NB4 (cell line): ENCODE measurements at regions not wholly inside any gene's neighbourhood (a gene's known extent, or its start where the extent isn't known, plus 50 kb on each side); places are given as distances from the start of the nearest gene placed in this dataset.

ENCODE experiments used
- DNase-seq: peaks from one replicate; pipeline ENCODE4 v3.0.0; 2010; ENCODE audit warnings: low read depth
- H3K4me3 ChIP-seq: one replicate; pipeline ENCODE4 v1.5.1; 2011; ENCODE audit warnings: mild to moderate bottlenecking, low read depth, low read length, moderate library complexity
- CTCF ChIP-seq: IDR thresholded peaks from one replicate; pipeline ENCODE4 v1.5.1; 2012; ENCODE audit warnings: low read depth, low read length
- MAX ChIP-seq: IDR thresholded peaks from 2 replicates; pipeline ENCODE4 v1.6.1; 2011; ENCODE audit warnings: low read depth, low read length
- MYC ChIP-seq: IDR thresholded peaks from 2 replicates; pipeline ENCODE4 v1.6.1; 2011; ENCODE audit warnings: low read depth, low read length
- POLR2A ChIP-seq: IDR thresholded peaks from 2 replicates; pipeline ENCODE4 v1.6.1; 2011; ENCODE audit warnings: mild to moderate bottlenecking; ENCODE audit not compliant: insufficient read length; ENCODE audit errors: extremely low read depth

- TF ChIP-seq MYC (no peak), CTCF (no peak), MAX (no peak), POLR2A (no peak)
- H3K4me3 ChIP-seq = no peak overlapping the region
- DNase-seq = no peak
Observed at GRCh38 chr21:21952566-21952965, 954.4 kb downstream of the NCAM2 start.

- H3K4me3 ChIP-seq = no peak overlapping the region
- DNase-seq = no peak
- TF ChIP-seq POLR2A = no peak
- TF ChIP-seq CTCF = no peak
- TF ChIP-seq MYC = no peak
- no peak for TF ChIP-seq MAX
Observed at GRCh38 chr21:21955204-21955603, 957.0 kb downstream of the NCAM2 start.

- no peak for TF ChIP-seq MAX
- no peak for TF ChIP-seq MYC
- no peak for TF ChIP-seq POLR2A
- TF ChIP-seq CTCF = no peak
- H3K4me3 ChIP-seq = no peak overlapping the region
- DNase-seq = no peak
Observed at GRCh38 chr21:21957490-21957889, 959.3 kb downstream of the NCAM2 start.

GRCh38 chr21:21963911-21964310, 965.7 kb downstream of the NCAM2 start:
- DNase-seq = no peak
- H3K4me3 ChIP-seq = no peak overlapping the region
- TF ChIP-seq MYC (no peak), MAX (no peak), POLR2A (no peak), CTCF (no peak)

- TF ChIP-seq MAX (no peak), POLR2A (no peak), MYC (no peak), CTCF (no peak)
- no peak for DNase-seq
- H3K4me3 ChIP-seq = no peak overlapping the region
Observed at GRCh38 chr21:21968810-21969209, 970.6 kb downstream of the NCAM2 start.

- TF ChIP-seq MAX (no peak), POLR2A (no peak), MYC (no peak), CTCF (no peak)
- DNase-seq = no peak
- no peak overlapping the region for H3K4me3 ChIP-seq
Observed at GRCh38 chr21:21969211-21969610, 971.0 kb downstream of the NCAM2 start.
